ENCODE measurements at regions not wholly inside any gene's neighbourhood (a gene's known extent, or its start where the extent isn't known, plus 50 kb on each side); places are given as distances from the start of the nearest gene placed in this dataset.

DNA sequence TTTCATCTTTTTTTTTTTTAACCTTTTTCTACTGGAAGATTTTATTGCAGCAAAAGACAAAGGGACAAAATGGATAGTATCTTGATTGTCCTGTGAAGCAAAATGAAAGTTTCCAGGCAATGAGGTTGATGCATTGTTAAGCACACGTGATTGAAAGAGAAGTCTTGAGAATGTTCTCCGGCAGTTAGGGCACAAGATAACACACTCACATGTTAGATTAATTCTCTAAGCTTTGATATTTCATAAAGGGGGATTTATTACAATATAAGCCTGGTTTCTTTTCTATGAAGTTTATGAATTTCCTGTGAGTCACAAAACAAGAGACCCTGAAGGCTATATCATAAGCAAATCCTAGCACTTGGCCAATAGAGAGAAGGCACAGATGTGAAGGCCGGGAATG, 93.4 kb upstream of the ARMC3 start:
- Histone ChIP-seq H3K79me2 (ENCODE audit: insufficient read depth, low read length) (no peaks in the 10 kb centered on the region), H3K9me3 (ENCODE audit: control insufficient read depth, low read depth, low read length) (no peaks in the 10 kb centered on the region), H3K56ac (ENCODE audit: insufficient read length, low read depth, low read length) (no peak overlapping the region), H3K4me1 (ENCODE audit: insufficient read depth, low read length) (no peaks in the 10 kb centered on the region), H4K8ac (replicated peaks; ENCODE audit: insufficient read length, low read depth, low read length) (no peak overlapping the region), H2AFZ (ENCODE audit: low read length) (no peak overlapping the region), H3K27ac (ENCODE audit: insufficient read length, low read depth, low read length) (no peak overlapping the region), H2BK12ac (ENCODE audit: insufficient read length, low read depth, low read length) (no peak overlapping the region), H3K23ac (ENCODE audit: insufficient read length, low read depth, low read length) (no peak overlapping the region), H3T11ph (ENCODE audit: low read length) (no peak overlapping the region), H2BK15ac (ENCODE audit: low read depth, low read length) (no peak overlapping the region), H3K18ac (ENCODE audit: insufficient read length, low read depth, low read length) (no peak overlapping the region), H4K5ac (ENCODE audit: insufficient read length, low read depth, low read length) (no peak overlapping the region), H2BK5ac (ENCODE audit: insufficient read length, low read length) (no peak overlapping the region), H2BK120ac (ENCODE audit: low read depth, low read length, poor library complexity, severe bottlenecking) (no peak overlapping the region), H4K91ac (ENCODE audit: insufficient read length, low read depth, low read length) (no peak overlapping the region), H2AK5ac (ENCODE audit: insufficient read length, low read length) (no peak overlapping the region), H3K9ac (ENCODE audit: extremely low read depth, insufficient read length, low read length) (no peak overlapping the region), H3K79me1 (ENCODE audit: insufficient read depth, low read depth, low read length, poor library complexity, severe bottlenecking) (no peaks in the 10 kb centered on the region), H3K4me2 (ENCODE audit: insufficient read depth, insufficient read length, low read length) (no peak overlapping the region), H3K27me3 (ENCODE audit: insufficient read depth, low read length) (no peaks in the 10 kb centered on the region), H3K4ac (ENCODE audit: low read depth, low read length) (no peak overlapping the region), H3K14ac (ENCODE audit: insufficient read depth, low read length) (no peak overlapping the region), H2BK20ac (ENCODE audit: low read depth, low read length, poor library complexity, severe bottlenecking) (no peak overlapping the region), H4K20me1 (ENCODE audit: control insufficient read depth, insufficient read depth, insufficient read length) (no peaks in the 10 kb centered on the region), H3K23me2 (ENCODE audit: insufficient read length, low read depth, low read length, poor library complexity, severe bottlenecking) (no peaks in the 10 kb centered on the region)
- H3K9me3 Mint-ChIP-seq = no peaks in the 10 kb centered on the region; a peak in 1 of 5 replicates
- no CpG with 5 or more reads among the region's 3 CpGs for WGBS (ENCODE audit: extremely low coverage, insufficient read length, low lambda C conversion rate)
- TF ChIP-seq, protein P1, sequence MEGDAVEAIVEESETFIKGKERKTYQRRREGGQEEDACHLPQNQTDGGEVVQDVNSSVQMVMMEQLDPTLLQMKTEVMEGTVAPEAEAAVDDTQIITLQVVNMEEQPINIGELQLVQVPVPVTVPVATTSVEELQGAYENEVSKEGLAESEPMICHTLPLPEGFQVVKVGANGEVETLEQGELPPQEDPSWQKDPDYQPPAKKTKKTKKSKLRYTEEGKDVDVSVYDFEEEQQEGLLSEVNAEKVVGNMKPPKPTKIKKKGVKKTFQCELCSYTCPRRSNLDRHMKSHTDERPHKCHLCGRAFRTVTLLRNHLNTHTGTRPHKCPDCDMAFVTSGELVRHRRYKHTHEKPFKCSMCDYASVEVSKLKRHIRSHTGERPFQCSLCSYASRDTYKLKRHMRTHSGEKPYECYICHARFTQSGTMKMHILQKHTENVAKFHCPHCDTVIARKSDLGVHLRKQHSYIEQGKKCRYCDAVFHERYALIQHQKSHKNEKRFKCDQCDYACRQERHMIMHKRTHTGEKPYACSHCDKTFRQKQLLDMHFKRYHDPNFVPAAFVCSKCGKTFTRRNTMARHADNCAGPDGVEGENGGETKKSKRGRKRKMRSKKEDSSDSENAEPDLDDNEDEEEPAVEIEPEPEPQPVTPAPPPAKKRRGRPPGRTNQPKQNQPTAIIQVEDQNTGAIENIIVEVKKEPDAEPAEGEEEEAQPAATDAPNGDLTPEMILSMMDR (conservative IDR thresholded peaks at IDR 0.05) = no peak
- H3K27me3 Mint-ChIP-seq (ENCODE audit: low read depth) = no peaks in the 10 kb centered on the region
- H3K27ac Mint-ChIP-seq = no peak overlapping the region
- H3K4me3 Mint-ChIP-seq = no peak overlapping the region
- H3K4me1 Mint-ChIP-seq = peaks cover 14 to 26% of the 10 kb centered on the region in 2 experiments
- H3K36me3 Mint-ChIP-seq (ENCODE audit: insufficient read depth in 1 of 3, low read depth in 3 of 3) = no peaks in the 10 kb centered on the region; a peak in 1 of 7 replicates
- no peak for DNase-seq

All from H9 (cell line).